Stimulated activated CD4-positive, alpha-beta T cell treated with anti-CD3 and anti-CD28 coated beads, Interleukin-15, amount 100 ng/mL, for 24 hours (primary cell): ENCODE measurements at regions not wholly inside any gene's neighbourhood (a gene's known extent, or its start where the extent isn't known, plus 50 kb on each side); places are given as distances from the start of the nearest gene placed in this dataset.
"Not testable (repeated sequence)": the region's sequence is repeated elsewhere in the genome, so short reads cannot be mapped to it uniquely, and the experiment has no call there.

Experiments used
- DNase-seq: peaks from one replicate; pipeline ENCODE4 v3.0.0-alpha.2; 2020

GRCh38 chr13:76330761-76331160 lies 555.4 kb downstream of the KCTD12 start:
- DNase-seq, result no peak

DNA sequence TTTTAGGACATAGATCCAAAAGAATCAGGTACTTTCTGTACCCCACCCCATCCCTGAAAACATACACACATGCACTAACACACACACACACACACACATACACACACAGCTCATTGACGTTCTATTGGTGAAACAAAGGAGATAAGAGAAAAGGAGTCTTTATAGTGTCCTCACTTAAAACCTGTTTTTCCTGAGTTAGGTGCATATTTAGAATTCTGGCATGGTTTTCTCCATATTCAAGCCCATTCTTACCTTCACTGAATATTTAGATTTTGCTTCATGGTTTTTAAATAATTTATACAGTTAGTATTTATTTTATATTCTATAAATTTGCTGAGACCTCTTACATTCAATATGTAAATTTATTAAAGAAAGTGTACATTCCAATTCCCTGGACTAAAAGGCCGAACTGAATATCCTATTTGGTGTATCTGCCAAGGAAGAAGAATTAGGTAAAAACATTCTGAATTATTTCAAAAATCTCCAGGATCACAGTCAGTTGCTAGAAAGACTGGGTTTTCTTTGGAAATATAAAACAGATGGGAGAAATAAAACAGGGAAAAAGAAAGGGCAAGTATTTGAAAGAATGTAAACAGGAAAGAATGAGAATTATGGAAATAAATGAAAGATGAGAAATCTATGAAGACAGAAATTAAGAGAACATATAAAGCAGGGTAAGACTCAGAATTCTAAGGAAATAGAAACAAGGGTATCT lies 556.2 kb downstream of the KCTD12 start:
- DNase-seq, result no peak

- no peak for DNase-seq
These were observed 557.2 kb downstream of the KCTD12 start for GRCh38 chr13:76329004-76329403.

DNA sequence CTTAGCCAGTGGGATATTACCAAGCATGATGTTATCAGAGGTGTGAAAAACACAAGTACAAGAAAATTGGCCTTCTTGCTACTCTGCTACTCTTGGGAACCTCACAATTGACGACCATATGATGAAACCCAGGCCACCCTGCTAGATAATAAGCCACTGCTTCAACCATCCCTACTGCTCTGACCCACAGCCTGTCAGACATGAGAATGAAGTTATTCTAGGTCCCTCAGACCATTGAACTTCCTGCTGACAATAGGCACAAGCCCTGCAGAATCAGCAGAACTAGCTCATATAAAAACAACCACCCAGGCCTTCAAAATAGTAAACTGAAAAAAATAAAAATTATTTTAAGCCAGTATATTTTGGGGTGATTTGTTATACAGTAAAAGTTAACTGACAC lies 559.9 kb downstream of the KCTD12 start:
- DNase-seq, result no peak

DNA sequence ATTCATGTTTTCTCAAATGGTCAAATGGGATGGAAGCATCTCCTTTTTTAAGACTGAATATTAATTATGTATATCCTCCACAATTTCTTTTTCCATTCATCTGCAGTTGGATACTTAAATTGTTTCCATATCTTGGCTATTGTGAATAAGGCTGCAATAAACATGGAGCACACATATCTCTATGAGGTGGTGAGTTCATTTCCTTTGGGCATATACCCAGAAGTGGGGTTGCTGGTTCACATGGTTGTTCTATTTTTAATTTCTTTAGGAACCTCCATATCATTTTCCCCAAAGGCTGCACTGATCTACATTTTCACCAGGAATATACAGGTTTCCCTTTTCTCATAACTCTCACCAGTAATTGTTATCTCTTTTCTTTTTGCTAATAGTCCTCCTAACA lies 566.3 kb downstream of the KCTD12 start:
- DNase-seq, result no peak

DNA sequence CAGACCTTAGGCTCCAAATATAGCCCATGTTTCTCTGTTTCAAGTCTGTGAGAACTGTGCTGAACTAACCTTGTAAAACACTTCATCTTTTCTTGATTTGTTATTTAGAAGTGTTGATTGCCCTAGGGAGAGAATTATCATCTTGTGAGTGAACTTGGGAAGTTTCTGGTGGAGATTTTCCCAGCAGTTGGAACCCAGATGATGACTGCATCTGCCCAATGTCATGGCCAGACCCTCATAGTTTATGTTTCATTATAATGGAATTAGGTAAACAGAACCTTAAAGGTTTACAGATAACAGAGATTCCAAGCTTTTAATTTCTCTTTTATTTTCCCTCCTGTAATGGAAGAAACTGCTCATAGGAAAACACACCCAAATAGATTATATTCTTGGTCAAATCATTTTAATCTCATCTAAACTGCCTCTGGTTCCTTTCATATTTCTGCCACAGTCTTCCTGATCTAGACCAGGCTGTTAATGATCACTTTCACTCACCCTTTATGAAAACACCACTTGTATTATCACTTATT lies 569.1 kb downstream of the KCTD12 start:
- no peak for DNase-seq

- no peak for DNase-seq
These were observed 571.7 kb downstream of the KCTD12 start for GRCh38 chr13:76314495-76314894.

DNA sequence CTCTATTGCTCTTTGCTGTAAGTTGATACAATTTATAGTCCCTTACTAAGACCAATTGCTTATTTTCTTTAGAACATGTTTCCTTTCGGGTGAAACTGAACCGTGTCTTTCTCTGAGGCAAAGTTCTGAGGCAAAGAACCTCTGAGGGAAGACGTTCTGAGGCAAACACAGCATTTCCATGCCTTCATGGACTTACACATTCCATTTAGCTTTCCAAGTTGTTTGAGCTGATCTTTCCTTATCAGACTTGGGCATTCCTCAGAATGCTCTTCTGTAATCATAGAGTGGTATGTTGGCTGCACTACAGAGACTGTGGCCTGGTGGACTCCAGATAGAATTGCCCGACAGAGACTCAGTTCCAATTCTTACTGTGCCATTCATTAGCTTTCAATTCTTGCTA lies 579.1 kb downstream of the KCTD12 start:
- DNase-seq, result no peak

DNA sequence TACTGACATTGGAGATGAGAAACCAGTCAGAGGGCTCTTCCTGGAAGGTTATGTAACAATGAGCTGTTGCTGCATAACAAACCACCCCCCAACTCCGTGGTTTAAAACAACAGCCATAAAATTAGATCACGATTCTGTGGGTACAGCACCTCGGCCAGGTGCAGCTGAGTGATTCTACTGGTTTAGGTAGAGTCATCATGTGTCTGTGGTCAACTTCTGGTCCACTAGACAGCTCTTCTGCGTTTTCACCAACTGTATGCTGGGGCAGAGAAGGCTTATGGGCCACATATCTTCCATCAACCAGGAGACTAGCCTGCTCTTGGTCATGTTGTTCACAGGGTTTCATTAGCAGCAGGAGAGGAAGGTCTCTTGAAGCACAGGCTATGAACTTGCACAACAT lies 585.5 kb downstream of the KCTD12 start:
- no peak for DNase-seq

DNA sequence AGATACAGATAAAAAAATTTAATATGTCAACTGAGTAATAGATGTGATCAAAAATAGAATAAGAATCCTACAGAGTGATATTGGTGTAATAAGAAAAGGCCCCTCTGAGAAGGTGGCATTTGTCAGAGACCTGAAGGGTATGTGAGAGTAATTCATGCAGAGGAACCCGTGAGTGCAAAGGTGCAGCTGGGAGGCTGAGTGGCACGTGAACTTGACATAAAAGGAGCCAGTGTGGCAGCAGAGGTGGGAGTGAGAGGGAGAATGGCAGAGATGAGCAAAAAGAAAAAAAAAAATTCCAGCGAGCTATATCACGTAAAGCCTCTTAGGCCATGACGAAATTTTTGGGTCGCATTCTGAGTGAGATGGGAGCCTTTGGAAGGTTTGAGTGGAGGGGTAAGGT lies 588.9 kb downstream of the KCTD12 start:
- no peak for DNase-seq

- DNase-seq, result no peak
These were observed 589.5 kb downstream of the KCTD12 start for GRCh38 chr13:76296751-76297150.

DNA sequence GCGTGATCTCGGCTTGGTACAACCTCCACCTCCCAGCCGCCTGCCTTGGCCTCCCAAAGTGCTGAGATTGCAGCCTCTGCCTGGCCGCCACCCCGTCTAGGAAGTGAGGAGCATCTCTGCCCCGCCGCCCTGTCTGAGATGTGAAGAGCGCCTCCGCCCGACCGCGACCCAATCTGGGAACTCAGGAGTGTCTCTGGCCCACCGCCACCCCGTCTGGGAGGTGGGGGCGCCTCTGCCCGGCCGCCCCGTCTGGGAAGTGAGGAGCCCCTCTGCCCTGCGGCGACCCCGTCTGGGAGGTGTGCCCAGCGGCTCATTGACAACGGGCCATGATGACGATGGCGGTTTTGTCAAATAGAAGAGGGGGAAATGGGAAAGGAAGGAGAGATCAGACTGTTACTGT lies 591.2 kb downstream of the KCTD12 start:
- not testable (repeated sequence) for DNase-seq

- no peak for DNase-seq
These were observed 592.5 kb downstream of the KCTD12 start for GRCh38 chr13:76293751-76294150.

GRCh38 chr13:76293346-76293745 lies 592.9 kb downstream of the KCTD12 start:
- no peak for DNase-seq

DNA sequence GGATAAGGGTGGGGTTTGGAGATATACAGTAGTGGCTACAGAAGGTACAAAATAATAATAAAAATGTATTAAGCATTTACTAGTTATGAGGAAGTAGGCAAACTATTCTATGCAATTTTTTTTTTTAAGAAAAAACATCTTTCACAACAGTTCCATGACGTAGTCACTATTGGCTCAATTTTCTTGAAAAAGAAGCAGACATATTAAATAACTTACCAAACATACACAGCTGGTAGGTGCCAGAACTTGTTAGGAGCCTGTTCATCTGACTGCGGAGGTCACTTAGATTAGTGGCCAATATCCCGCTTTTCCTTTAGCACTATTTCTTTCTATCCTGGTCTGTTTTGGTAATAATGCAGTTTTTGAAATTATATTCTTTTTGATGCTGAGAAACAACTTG lies 593.5 kb downstream of the KCTD12 start:
- no peak for DNase-seq

- no peak for DNase-seq
These were observed 594.2 kb downstream of the KCTD12 start for GRCh38 chr13:76292031-76292430.

DNA sequence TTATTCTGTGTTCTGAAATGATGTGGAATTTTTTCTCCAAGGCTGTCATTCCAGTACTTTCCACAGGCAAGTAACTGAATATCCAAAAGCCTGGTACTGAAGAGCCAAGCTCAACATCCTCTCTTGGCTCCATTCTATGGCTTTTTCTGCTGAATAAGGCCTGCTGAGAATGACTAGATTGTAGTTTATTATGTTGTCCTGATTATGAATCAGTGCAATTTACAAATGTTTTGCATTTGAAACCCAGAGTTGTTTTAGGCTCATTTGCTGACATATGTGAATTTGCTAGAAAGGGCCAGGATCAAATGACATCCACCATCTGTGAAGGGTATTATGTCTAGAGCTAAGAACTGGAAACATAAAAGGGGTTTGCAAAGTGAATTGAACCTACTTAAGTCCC lies 596.6 kb downstream of the KCTD12 start:
- no peak for DNase-seq

DNA sequence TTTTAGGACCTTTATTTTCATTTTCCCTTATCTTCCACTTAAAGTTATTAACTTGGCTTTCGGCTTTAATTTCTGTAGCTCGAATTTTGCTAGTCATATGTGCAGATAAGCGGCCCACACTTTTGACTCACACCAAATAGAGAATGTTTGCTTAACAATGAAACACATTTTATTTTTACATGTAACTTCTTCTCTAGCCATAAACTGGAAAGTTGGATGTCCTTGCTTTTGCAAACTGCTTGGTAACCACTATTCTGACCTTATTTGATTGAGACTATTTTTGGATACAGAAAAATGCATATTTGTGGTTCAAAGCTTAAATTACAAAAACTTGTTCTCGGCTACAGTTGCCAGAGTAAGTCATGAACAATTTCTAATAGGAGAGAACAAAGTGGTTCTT lies 600.0 kb downstream of the KCTD12 start:
- no peak for DNase-seq

- DNase-seq, result no peak
These were observed 600.7 kb downstream of the KCTD12 start for GRCh38 chr13:76285463-76285862.

- not testable (repeated sequence) for DNase-seq
These were observed 606.4 kb downstream of the KCTD12 start for GRCh38 chr13:76279766-76280165.

GRCh38 chr13:76271728-76272232 lies 614.4 kb downstream of the KCTD12 start:
- DNase-seq, result no peak

GRCh38 chr13:76268307-76268706 lies 617.9 kb downstream of the KCTD12 start:
- DNase-seq, result not testable (repeated sequence)

GRCh38 chr13:76267216-76267615 lies 619.0 kb downstream of the KCTD12 start:
- DNase-seq, result no peak

- DNase-seq, result no peak
These were observed 619.6 kb downstream of the KCTD12 start for GRCh38 chr13:76266561-76266960.

GRCh38 chr13:76250211-76250610 lies 614.1 kb downstream of the LMO7 start:
- DNase-seq, result no peak
